ENCODE measurements at regions not wholly inside any gene's neighbourhood (a gene's known extent, or its start where the extent isn't known, plus 50 kb on each side); places are given as distances from the start of the nearest gene placed in this dataset.

DNA sequence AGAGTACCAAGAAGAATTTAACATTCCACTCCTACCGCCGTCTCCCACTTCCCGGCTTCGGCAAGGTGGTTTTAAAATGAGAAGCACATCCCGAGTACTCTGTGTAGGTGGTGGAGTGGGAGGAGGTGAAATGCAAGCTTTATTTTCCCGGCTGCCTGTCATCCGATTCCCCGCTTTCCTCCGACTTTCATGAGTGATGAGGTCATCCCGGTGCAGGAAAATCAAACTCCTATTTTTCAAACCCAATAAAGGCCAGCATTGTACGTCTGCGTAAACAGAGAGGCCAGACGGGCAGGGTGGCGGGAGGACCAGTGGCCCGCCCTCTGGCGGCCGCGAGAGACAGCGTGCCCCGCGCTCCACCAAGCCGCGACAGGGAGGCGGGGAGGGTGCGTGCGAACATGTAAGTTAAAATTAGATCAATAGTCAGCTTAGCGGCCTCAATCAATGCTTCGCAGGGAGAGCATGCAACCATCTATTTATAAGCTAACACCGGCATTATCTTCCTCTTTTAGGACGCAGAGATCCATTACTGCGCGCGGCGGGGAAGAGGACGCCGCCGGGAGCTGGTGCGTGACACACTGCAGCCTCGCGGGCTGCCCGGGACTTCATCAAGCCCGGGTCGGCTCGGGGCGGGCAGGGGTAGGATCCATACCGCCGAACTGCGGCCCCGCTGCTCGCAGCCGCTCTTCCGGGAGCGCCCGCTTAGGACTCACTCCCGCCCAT, 163.3 kb downstream of the CD47 start:
- Histone ChIP-seq H3K9ac (ENCODE audit: low read depth, low read length, poor library complexity, severe bottlenecking) (no peak overlapping the region), H3K4me2 (ENCODE audit: low read depth, low read length, poor library complexity, severe bottlenecking) (no peak overlapping the region), H3K27me3 (ENCODE audit: insufficient read depth, low read length, poor library complexity, severe bottlenecking) (no peaks in the 10 kb centered on the region), H3K36me3 (ENCODE audit: insufficient read depth, low read length) (no peaks in the 10 kb centered on the region), H3K4me3 (ENCODE audit: low read length, poor library complexity, severe bottlenecking) (no peak overlapping the region), H4K20me1 (ENCODE audit: insufficient read depth, low read length, poor library complexity, severe bottlenecking) (no peaks in the 10 kb centered on the region), H3F3A (ENCODE audit: low read depth) (no peaks in the 10 kb centered on the region), H3K79me2 (ENCODE audit: insufficient read depth, low read length) (no peaks in the 10 kb centered on the region), H3K9me3 (ENCODE audit: insufficient read depth, low read depth, low read length) (no peaks in the 10 kb centered on the region), H3K9me2 (replicated peaks; ENCODE audit: low read depth, low read length) (no peaks in the 10 kb centered on the region), H2AFZ (ENCODE audit: low read length) (no peak overlapping the region), H3K4me1 (ENCODE audit: insufficient read depth, low read length, poor library complexity, severe bottlenecking) (no peaks in the 10 kb centered on the region)
- TF ChIP-seq EZH2phosphoT487 (IDR thresholded peaks at IDR 0.05; ENCODE audit: borderline replicate concordance): no peak
- no peak for TF ChIP-seq CTCF (conservative IDR thresholded peaks at IDR 0.05; ENCODE audit: low read length)

- Histone ChIP-seq H3K27me3 (ENCODE audit: insufficient read depth, low read length, poor library complexity, severe bottlenecking) (no peaks in the 10 kb centered on the region), H3K9me3 (ENCODE audit: insufficient read depth, low read depth, low read length) (no peaks in the 10 kb centered on the region), H3K9ac (ENCODE audit: low read depth, low read length, poor library complexity, severe bottlenecking) (no peak overlapping the region), H3K4me2 (ENCODE audit: low read depth, low read length, poor library complexity, severe bottlenecking) (no peak overlapping the region), H3F3A (ENCODE audit: low read depth) (no peaks in the 10 kb centered on the region), H3K36me3 (ENCODE audit: insufficient read depth, low read length) (no peaks in the 10 kb centered on the region), H3K9me2 (replicated peaks; ENCODE audit: low read depth, low read length) (no peaks in the 10 kb centered on the region), H2AFZ (ENCODE audit: low read length) (no peak overlapping the region), H3K79me2 (ENCODE audit: insufficient read depth, low read length) (no peaks in the 10 kb centered on the region), H3K4me3 (ENCODE audit: low read length, poor library complexity, severe bottlenecking) (no peak overlapping the region), H3K4me1 (ENCODE audit: insufficient read depth, low read length, poor library complexity, severe bottlenecking) (no peaks in the 10 kb centered on the region), H4K20me1 (ENCODE audit: insufficient read depth, low read length, poor library complexity, severe bottlenecking) (no peaks in the 10 kb centered on the region)
- TF ChIP-seq CTCF (conservative IDR thresholded peaks at IDR 0.05; ENCODE audit: low read length) (no peak), EZH2phosphoT487 (IDR thresholded peaks at IDR 0.05; ENCODE audit: borderline replicate concordance) (no peak)
These were observed 165.0 kb downstream of the CD47 start for GRCh38 chr3:107925851-107926250.

DNA sequence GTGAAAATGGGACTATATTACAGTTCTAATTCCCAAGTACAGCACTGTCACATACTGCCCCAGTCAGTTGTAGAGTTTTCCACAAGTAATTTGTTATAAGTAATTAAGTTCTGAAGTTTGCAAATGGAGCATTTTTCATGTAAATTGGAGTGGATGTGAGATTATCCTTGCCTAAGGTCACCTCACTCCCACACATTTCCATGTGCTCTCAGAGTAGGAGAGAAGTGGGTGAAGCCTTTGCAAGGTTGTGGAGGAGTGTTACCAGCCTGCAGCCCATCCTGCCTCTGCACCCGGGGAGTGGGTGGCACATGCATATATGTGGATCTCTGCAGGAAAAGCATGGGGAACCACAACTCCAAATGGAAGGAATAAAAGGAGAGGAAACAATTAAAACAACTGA, 169.8 kb downstream of the CD47 start:
- no peaks in the 10 kb centered on the region for H4K20me1 ChIP-seq (ENCODE audit: insufficient read depth, low read length, poor library complexity, severe bottlenecking)
- H2AFZ ChIP-seq (ENCODE audit: low read length): no peak overlapping the region
- no peak overlapping the region for H3K4me3 ChIP-seq (ENCODE audit: low read length, poor library complexity, severe bottlenecking)
- no peaks in the 10 kb centered on the region for H3F3A ChIP-seq (ENCODE audit: low read depth)
- H3K36me3 ChIP-seq (ENCODE audit: insufficient read depth, low read length): no peaks in the 10 kb centered on the region
- no peak overlapping the region for H3K4me2 ChIP-seq (ENCODE audit: low read depth, low read length, poor library complexity, severe bottlenecking)
- no peaks in the 10 kb centered on the region for H3K4me1 ChIP-seq (ENCODE audit: insufficient read depth, low read length, poor library complexity, severe bottlenecking)
- no peak overlapping the region for H3K9ac ChIP-seq (ENCODE audit: low read depth, low read length, poor library complexity, severe bottlenecking)
- no peaks in the 10 kb centered on the region for H3K9me3 ChIP-seq (ENCODE audit: insufficient read depth, low read depth, low read length)
- no peaks in the 10 kb centered on the region for H3K27me3 ChIP-seq (ENCODE audit: insufficient read depth, low read length, poor library complexity, severe bottlenecking)
- TF ChIP-seq EZH2phosphoT487 (IDR thresholded peaks at IDR 0.05; ENCODE audit: borderline replicate concordance) (no peak), CTCF (conservative IDR thresholded peaks at IDR 0.05; ENCODE audit: low read length) (no peak)
- H3K79me2 ChIP-seq (ENCODE audit: insufficient read depth, low read length): no peaks in the 10 kb centered on the region
- no peaks in the 10 kb centered on the region for H3K9me2 ChIP-seq (replicated peaks; ENCODE audit: low read depth, low read length)
